WERI-Rb-1 (cell line): ENCODE measurements at regions not wholly inside any gene's neighbourhood (a gene's known extent, or its start where the extent isn't known, plus 50 kb on each side); places are given as distances from the start of the nearest gene placed in this dataset.

Experiments used
- DNase-seq: peaks from one replicate; pipeline ENCODE4 v3.0.0-alpha.2; 2020
- H3K27ac ChIP-seq: fragments of 250-450 bp; sonication (Bioruptor Pico); 2 replicates; pipeline ENCODE4 v1.5.1; 2020; ENCODE audit warnings: mild to moderate bottlenecking, moderate library complexity
- H3K27me3 ChIP-seq: fragments of 250-450 bp; sonication (Bioruptor Pico); 2 replicates; pipeline ENCODE4 v1.5.1; 2021; ENCODE audit warnings: mild to moderate bottlenecking, low read depth, moderate library complexity; ENCODE audit not compliant: insufficient read depth, severe bottlenecking
- H3K36me3 ChIP-seq: fragments of 250-450 bp; sonication (Bioruptor Pico); 2 replicates; pipeline ENCODE4 v1.5.1; 2020; ENCODE audit warnings: mild to moderate bottlenecking, moderate library complexity
- H3K4me3 ChIP-seq: 2 replicates; pipeline ENCODE4 v1.5.1; 2011; ENCODE audit warnings: low read depth, mild to moderate bottlenecking, control low read depth, low read length
- H3K9me3 ChIP-seq: fragments of 250-450 bp; sonication (Bioruptor Pico); 2 replicates; pipeline ENCODE4 v1.5.1; 2021; ENCODE audit warnings: mild to moderate bottlenecking, moderate library complexity; ENCODE audit not compliant: severe bottlenecking
- TF ChIP-seq, protein P1 (sequence below): IDR thresholded peaks from 2 replicates; pipeline ENCODE4 v1.5.1; 2011; ENCODE audit warnings: low read depth, mild to moderate bottlenecking, control low read depth, inconsistent platforms, low read length

DNA sequence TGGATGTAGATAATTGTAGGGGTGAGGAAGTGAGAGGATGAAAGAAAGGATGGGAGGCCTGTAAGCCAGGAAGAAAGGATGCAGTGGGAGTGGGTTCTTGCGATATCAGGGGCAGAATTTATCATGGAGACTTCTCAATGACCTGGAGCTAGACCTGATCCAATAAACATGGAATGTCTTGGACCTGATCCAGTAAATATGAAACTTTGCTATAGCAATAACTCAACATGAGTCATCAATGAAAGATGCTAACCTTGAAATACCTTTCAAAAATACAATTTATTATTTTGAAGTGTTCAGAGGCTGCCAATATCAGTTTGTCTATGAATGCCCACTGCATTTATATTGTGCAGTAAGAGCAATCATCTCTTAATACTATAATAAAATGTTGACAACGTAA is 279.5 kb downstream of the POU4F1 start:
- Histone ChIP-seq H3K4me3 (no peak overlapping the region), H3K27ac (no peak overlapping the region), H3K9me3 (no peaks in the 10 kb centered on the region), H3K36me3 (no peaks in the 10 kb centered on the region), H3K27me3 (no peaks in the 10 kb centered on the region)
- TF ChIP-seq, protein P1, sequence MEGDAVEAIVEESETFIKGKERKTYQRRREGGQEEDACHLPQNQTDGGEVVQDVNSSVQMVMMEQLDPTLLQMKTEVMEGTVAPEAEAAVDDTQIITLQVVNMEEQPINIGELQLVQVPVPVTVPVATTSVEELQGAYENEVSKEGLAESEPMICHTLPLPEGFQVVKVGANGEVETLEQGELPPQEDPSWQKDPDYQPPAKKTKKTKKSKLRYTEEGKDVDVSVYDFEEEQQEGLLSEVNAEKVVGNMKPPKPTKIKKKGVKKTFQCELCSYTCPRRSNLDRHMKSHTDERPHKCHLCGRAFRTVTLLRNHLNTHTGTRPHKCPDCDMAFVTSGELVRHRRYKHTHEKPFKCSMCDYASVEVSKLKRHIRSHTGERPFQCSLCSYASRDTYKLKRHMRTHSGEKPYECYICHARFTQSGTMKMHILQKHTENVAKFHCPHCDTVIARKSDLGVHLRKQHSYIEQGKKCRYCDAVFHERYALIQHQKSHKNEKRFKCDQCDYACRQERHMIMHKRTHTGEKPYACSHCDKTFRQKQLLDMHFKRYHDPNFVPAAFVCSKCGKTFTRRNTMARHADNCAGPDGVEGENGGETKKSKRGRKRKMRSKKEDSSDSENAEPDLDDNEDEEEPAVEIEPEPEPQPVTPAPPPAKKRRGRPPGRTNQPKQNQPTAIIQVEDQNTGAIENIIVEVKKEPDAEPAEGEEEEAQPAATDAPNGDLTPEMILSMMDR = no peak
- no peak for DNase-seq

DNA sequence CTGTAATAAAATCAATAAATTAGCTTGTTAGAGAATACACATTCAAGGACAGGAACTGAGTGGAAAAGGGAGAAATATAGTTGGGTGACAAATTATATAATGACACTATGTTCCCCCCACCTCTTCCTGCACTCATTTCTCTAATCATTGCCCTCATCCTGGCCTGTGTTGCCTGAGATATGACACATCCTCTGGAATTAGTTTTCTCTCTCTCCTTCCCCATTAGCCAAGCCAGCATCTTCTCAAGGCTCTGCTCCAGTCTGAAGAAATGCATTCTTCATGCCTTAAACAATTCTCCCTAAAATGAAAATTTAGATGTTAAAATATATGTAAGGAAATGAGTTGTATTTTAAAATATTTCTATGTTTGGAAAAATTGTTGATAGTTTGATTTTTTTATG is 280.3 kb downstream of the POU4F1 start:
- no peak for DNase-seq
- Histone ChIP-seq H3K27ac (no peak overlapping the region), H3K4me3 (no peak overlapping the region), H3K9me3 (no peaks in the 10 kb centered on the region), H3K36me3 (no peaks in the 10 kb centered on the region), H3K27me3 (no peaks in the 10 kb centered on the region)
- TF ChIP-seq, protein P1 = no peak

DNA sequence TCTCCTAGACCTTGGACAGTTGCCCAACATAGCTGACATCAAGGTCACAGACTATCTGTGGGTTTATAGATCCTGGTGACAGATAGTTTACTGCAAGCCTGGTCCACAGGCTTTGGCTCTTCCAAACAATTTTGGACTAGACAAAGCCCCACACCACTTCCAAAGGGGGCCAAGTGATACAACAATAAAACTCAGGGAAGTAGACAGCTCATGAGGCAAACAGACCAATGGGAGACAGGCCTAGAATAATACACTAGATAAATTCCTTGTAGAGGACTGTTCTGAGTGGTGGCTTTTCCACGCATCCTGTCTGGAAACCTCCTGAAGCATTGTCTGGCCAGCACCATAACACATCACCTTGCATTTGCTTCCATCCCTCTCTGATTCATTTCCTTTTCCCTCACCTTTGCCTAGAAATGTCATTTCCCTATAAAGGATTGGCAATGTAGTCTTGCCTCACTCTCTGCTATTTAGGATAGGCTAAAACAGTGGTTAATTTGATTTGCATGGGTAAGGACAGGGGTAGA is 284.2 kb downstream of the POU4F1 start:
- no peaks in the 10 kb centered on the region for H3K27me3 ChIP-seq
- DNase-seq = no peak
- H3K27ac ChIP-seq = no peak overlapping the region
- H3K36me3 ChIP-seq = no peaks in the 10 kb centered on the region
- TF ChIP-seq, protein P1 = no peak
- no peaks in the 10 kb centered on the region for H3K9me3 ChIP-seq
- H3K4me3 ChIP-seq = no peak overlapping the region

DNA sequence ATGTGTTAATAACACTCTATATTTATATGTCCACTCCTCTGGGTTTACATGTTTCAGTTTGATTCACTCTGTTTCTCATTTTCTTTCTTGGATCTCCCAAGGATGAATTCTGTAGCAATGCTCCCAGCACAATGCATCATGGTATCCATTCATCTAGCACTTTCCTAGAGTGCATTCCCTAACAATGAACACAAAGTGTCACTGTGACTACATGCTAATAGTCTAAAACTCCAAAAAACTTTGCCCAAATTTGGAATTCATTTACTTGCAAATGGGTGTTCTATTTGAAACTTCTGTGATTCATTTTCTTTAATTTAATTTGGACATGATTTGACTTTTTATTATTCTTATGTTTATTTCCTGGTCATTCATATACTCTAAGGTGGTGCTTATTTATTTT is 286.3 kb downstream of the POU4F1 start:
- TF ChIP-seq, protein P1 = no peak
- no peaks in the 10 kb centered on the region for H3K9me3 ChIP-seq
- no peak for DNase-seq

DNA sequence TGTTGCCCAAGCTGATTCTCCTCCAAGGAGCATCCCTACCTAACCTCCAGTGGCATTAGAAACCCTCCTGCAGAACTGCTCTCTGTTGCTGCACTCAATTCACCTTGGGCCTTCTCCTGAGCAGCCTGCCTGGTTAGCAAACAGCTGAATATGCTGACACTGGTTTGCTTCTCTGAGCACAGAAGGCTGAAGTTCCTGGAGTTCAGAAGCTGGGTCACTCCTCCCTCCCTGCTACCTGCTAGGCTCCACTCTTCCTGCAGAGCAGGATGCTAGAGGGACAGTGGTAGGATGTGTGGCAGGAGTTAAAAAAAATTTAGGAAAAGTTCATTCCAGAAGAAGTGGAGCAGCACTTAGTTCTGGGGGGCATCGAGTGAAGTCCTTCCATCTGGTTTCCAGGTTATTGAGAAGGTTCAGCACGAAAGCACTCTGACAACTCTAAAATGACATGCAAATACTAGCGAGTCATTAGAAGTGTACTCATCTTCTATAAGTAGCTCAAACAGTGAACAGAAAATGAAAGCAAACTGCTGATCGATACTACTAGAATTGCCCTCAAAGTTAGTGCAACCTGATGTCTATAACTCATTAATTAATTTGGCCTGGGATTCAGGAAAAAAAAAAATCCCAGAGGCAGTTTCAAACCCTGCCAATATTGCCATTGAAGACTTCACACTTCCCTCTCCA is 293.7 kb downstream of the POU4F1 start:
- Histone ChIP-seq H3K27me3 (no peaks in the 10 kb centered on the region), H3K27ac (no peak overlapping the region), H3K36me3 (no peaks in the 10 kb centered on the region), H3K9me3 (no peaks in the 10 kb centered on the region), H3K4me3 (no peak overlapping the region)
- no peak for DNase-seq
- TF ChIP-seq, protein P1 = no peak

More for the DNA sequence above, 286.3 kb downstream of the POU4F1 start:
- Histone ChIP-seq H3K4me3 (no peak overlapping the region), H3K36me3 (no peaks in the 10 kb centered on the region), H3K27ac (no peak overlapping the region), H3K27me3 (no peaks in the 10 kb centered on the region)
